HT-29 (cell line): ENCODE measurements at regions not wholly inside any gene's neighbourhood (a gene's known extent, or its start where the extent isn't known, plus 50 kb on each side); places are given as distances from the start of the nearest gene placed in this dataset.

Source experiments
- DNase-seq: peaks from one replicate; pipeline ENCODE4 v3.0.0-alpha.2; 2015; ENCODE audit warnings: low spot score

GRCh38 chr10:121027371-121027770 is 176.2 kb downstream of the WDR11 start:
- DNase-seq = no peak

- DNase-seq = no peak
Observed at GRCh38 chr10:121032460-121032859, 181.3 kb downstream of the WDR11 start.

GRCh38 chr10:121033366-121033765 is 182.2 kb downstream of the WDR11 start:
- no peak for DNase-seq

GRCh38 chr10:121036431-121036830 is 185.3 kb downstream of the WDR11 start:
- no peak for DNase-seq

GRCh38 chr10:121041499-121041898 is 190.3 kb downstream of the WDR11 start:
- no peak for DNase-seq

GRCh38 chr10:121041906-121042305 is 190.7 kb downstream of the WDR11 start:
- DNase-seq = no peak

GRCh38 chr10:121042342-121042741 is 191.2 kb downstream of the WDR11 start:
- no peak for DNase-seq

- no peak for DNase-seq
Observed at GRCh38 chr10:121043124-121043849, 192.1 kb downstream of the WDR11 start.

- DNase-seq = peak; percentile 20
Observed at GRCh38 chr10:121048749-121049148, 197.6 kb downstream of the WDR11 start.

- DNase-seq = no peak
Observed at GRCh38 chr10:121049489-121049888, 198.3 kb downstream of the WDR11 start.

GRCh38 chr10:121049923-121050322 is 198.8 kb downstream of the WDR11 start:
- DNase-seq = no peak

GRCh38 chr10:121051171-121051570 is 200.0 kb downstream of the WDR11 start:
- DNase-seq = no peak

GRCh38 chr10:121051696-121052279 is 200.6 kb downstream of the WDR11 start:
- DNase-seq = no peak

- no peak for DNase-seq
Observed at GRCh38 chr10:121053151-121053550, 202.0 kb downstream of the WDR11 start.

GRCh38 chr10:121054874-121055273 is 203.7 kb downstream of the WDR11 start:
- DNase-seq = no peak

GRCh38 chr10:121057269-121057668 is 206.1 kb downstream of the WDR11 start:
- no peak for DNase-seq

- DNase-seq = no peak
Observed at GRCh38 chr10:121058082-121058481, 206.9 kb downstream of the WDR11 start.

GRCh38 chr10:121059351-121059750 is 208.2 kb downstream of the WDR11 start:
- no peak for DNase-seq

GRCh38 chr10:121062115-121062514 is 211.0 kb downstream of the WDR11 start:
- no peak for DNase-seq

- DNase-seq = peak; percentile 71
Observed at GRCh38 chr10:121063744-121064143, 212.6 kb downstream of the WDR11 start.

GRCh38 chr10:121064491-121064890 is 213.3 kb downstream of the WDR11 start:
- no peak for DNase-seq

GRCh38 chr10:121065330-121065729 is 214.2 kb downstream of the WDR11 start:
- DNase-seq = no peak

GRCh38 chr10:121069061-121069850 is 218.1 kb downstream of the WDR11 start:
- no peak for DNase-seq
